DOHH2 (cell line): ENCODE measurements at regions not wholly inside any gene's neighbourhood (a gene's known extent, or its start where the extent isn't known, plus 50 kb on each side); places are given as distances from the start of the nearest gene placed in this dataset.
"Not testable (repeated sequence)": the region's sequence is repeated elsewhere in the genome, so short reads cannot be mapped to it uniquely, and the experiment has no call there.

Experiments used
- H3F3A ChIP-seq: fragments of 200-600 bp; sonication (generic), shearing (Covaris generic); 2 replicates; pipeline ENCODE4 v1.6.0; 2016; ENCODE audit warnings: antibody characterized with exemption, mild to moderate bottlenecking; ENCODE audit not compliant: control insufficient read depth, insufficient read depth
- H3K27ac ChIP-seq: fragments of 200-600 bp; sonication (generic); 2 replicates; pipeline ENCODE4 v1.5.1; 2014; ENCODE audit warnings: low read depth, mild to moderate bottlenecking, low read length, moderate library complexity
- H3K27me3 ChIP-seq: fragments of 200-600 bp; sonication (generic); 2 replicates; pipeline ENCODE4 v1.6.1; 2014; ENCODE audit warnings: mild to moderate bottlenecking, low read length, mixed read lengths; ENCODE audit not compliant: control insufficient read depth
- H3K36me3 ChIP-seq: fragments of 200-600 bp; sonication (generic); 2 replicates; pipeline ENCODE4 v1.6.1; 2014; ENCODE audit warnings: mild to moderate bottlenecking, low read length, moderate library complexity, mixed read lengths; ENCODE audit not compliant: control insufficient read depth
- H3K4me1 ChIP-seq: fragments of 200-600 bp; sonication (generic); 2 replicates; pipeline ENCODE4 v1.6.1; 2014; ENCODE audit warnings: mild to moderate bottlenecking, low read length, mixed read lengths; ENCODE audit not compliant: control insufficient read depth
- H3K4me2 ChIP-seq: fragments of 200-600 bp; sonication (generic); 2 replicates; pipeline ENCODE4 v1.6.0; 2014; ENCODE audit warnings: mild to moderate bottlenecking, low read length, moderate library complexity
- H3K4me3 ChIP-seq: fragments of 200-600 bp; sonication (generic); 2 replicates; pipeline ENCODE4 v1.5.1; 2014; ENCODE audit warnings: mild to moderate bottlenecking, low read length, mixed read lengths
- H3K79me2 ChIP-seq: fragments of 200-600 bp; sonication (generic); 2 replicates; pipeline ENCODE4 v1.6.1; 2014; ENCODE audit warnings: mild to moderate bottlenecking, low read length, mixed read lengths; ENCODE audit not compliant: control insufficient read depth
- H3K9me2 ChIP-seq: fragments of 200-600 bp; sonication (generic); replicated peaks from 2 replicates; pipeline ENCODE4 v1.6.1; 2014; ENCODE audit warnings: mild to moderate bottlenecking, low read length, mixed read lengths; ENCODE audit not compliant: control insufficient read depth
- H3K9me3 ChIP-seq: fragments of 200-600 bp; sonication (generic); 2 replicates; pipeline ENCODE4 v1.6.1; 2014; ENCODE audit warnings: antibody characterized with exemption, low read length, mixed read lengths; ENCODE audit not compliant: control insufficient read depth, insufficient read depth
- H4K20me1 ChIP-seq: fragments of 200-600 bp; sonication (generic); 2 replicates; pipeline ENCODE4 v1.6.0; 2014; ENCODE audit warnings: low read depth, mild to moderate bottlenecking, antibody characterized with exemption, low read length, moderate library complexity; ENCODE audit not compliant: control insufficient read depth, insufficient read depth
- EZH2phosphoT487 ChIP-seq: fragments of 200-600 bp; sonication (generic); IDR thresholded peaks from 2 replicates; pipeline ENCODE4 v1.6.1; 2017; ENCODE audit warnings: borderline replicate concordance, mild to moderate bottlenecking, antibody characterized with exemption, low read length, moderate library complexity, mixed read lengths
- TF ChIP-seq, protein P1 (sequence below): fragments of 200-600 bp; sonication (generic); IDR thresholded peaks from one replicate; pipeline ENCODE4 v1.5.1; 2014; ENCODE audit warnings: antibody characterized with exemption, mild to moderate bottlenecking, low read depth, low read length; ENCODE audit not compliant: poor library complexity, severe bottlenecking

DNA sequence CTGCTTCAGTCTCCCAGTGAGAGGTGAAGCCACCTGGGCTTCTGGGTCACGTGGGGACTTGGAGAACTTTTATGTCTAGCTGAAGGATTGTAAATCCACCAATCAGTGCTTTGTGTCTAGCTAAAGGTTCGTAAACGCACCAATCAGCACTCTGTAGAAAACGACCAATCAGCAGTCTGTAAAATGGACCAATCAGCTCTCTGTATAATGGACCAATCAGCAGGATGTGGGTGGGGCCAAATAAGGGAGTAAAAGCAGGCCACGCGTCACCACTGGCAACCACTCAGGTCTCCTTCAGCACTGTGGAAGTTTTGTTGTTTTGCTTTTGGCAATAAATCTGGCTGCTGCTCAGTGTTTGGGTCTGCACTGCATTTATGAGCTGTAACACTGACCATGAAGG lies 69.1 kb upstream of the NREP start:
- H3K4me1 ChIP-seq = no peaks in the 10 kb centered on the region

GRCh38 chr5:111820072-111820471 lies 63.1 kb upstream of the NREP start:
- Histone ChIP-seq H3K9me2 (no peaks in the 10 kb centered on the region), H3K4me3 (no peak overlapping the region), H3K27ac (no peak overlapping the region), H3K9me3 (peaks cover 16% of the 10 kb centered on the region), H3K4me2 (no peak overlapping the region), H3K79me2 (no peaks in the 10 kb centered on the region), H3K27me3 (no peaks in the 10 kb centered on the region), H4K20me1 (no peaks in the 10 kb centered on the region), H3K4me1 (no peaks in the 10 kb centered on the region), H3K36me3 (no peaks in the 10 kb centered on the region), H3F3A (no peaks in the 10 kb centered on the region)
- TF ChIP-seq, protein P1, sequence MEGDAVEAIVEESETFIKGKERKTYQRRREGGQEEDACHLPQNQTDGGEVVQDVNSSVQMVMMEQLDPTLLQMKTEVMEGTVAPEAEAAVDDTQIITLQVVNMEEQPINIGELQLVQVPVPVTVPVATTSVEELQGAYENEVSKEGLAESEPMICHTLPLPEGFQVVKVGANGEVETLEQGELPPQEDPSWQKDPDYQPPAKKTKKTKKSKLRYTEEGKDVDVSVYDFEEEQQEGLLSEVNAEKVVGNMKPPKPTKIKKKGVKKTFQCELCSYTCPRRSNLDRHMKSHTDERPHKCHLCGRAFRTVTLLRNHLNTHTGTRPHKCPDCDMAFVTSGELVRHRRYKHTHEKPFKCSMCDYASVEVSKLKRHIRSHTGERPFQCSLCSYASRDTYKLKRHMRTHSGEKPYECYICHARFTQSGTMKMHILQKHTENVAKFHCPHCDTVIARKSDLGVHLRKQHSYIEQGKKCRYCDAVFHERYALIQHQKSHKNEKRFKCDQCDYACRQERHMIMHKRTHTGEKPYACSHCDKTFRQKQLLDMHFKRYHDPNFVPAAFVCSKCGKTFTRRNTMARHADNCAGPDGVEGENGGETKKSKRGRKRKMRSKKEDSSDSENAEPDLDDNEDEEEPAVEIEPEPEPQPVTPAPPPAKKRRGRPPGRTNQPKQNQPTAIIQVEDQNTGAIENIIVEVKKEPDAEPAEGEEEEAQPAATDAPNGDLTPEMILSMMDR = no peak

More for the DNA sequence above, 69.1 kb upstream of the NREP start:
- Histone ChIP-seq H3K27me3 (no peaks in the 10 kb centered on the region), H3K9me3 (peaks cover 5% of the 10 kb centered on the region; the same call in 1 of the 2 replicates), H3K27ac (no peak overlapping the region), H4K20me1 (no peaks in the 10 kb centered on the region), H3K9me2 (no peaks in the 10 kb centered on the region), H3K4me3 (no peak overlapping the region), H3K4me2 (no peak overlapping the region), H3F3A (no peaks in the 10 kb centered on the region), H3K79me2 (no peaks in the 10 kb centered on the region), H3K36me3 (no peaks in the 10 kb centered on the region)
- TF ChIP-seq, protein P1 = no peak
- TF ChIP-seq EZH2phosphoT487 = no peak

- not testable (repeated sequence) for H3K27ac ChIP-seq, H3K9me2 ChIP-seq, H3K36me3 ChIP-seq, H3K4me1 ChIP-seq, H3K79me2 ChIP-seq, H3K27me3 ChIP-seq, H3K4me3 ChIP-seq, H3K4me2 ChIP-seq, H3F3A ChIP-seq, H4K20me1 ChIP-seq
- peaks cover 16% of the 10 kb centered on the region for H3K9me3 ChIP-seq
Measured at GRCh38 chr5:111819028-111819427, 62.0 kb upstream of the NREP start.

DNA sequence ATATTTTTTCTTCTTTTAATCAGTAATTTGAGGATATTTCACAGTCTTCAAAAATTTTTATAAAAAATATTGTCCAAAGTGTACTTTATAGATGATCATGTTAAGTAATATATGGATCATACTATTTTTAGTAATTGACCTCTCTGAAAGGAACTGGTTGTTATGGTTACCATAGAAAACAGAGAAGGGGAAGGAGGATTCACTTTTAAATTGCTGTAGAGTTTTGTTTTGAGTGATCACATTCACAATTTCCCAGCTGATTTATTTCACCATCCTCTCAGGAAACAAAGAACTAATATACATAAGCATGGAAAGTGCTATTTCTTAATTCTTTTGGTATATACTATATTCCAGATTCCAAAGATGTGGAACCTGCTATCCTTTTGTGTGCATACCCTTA lies 56.5 kb upstream of the NREP start:
- peaks cover 16% of the 10 kb centered on the region for H3K4me1 ChIP-seq
- H3K79me2 ChIP-seq = no peaks in the 10 kb centered on the region
- H3K36me3 ChIP-seq = no peaks in the 10 kb centered on the region
- H3K27ac ChIP-seq = peak overlapping the region; percentile 55
- no peaks in the 10 kb centered on the region for H3K27me3 ChIP-seq
- H3K9me2 ChIP-seq = no peaks in the 10 kb centered on the region
- TF ChIP-seq, protein P1 = no peak
- no peak for TF ChIP-seq EZH2phosphoT487
- 0 out of 2 replicates have a peak, but pooled peaks cover 1% of the 10 kb centered on the region for H3K9me3 ChIP-seq
- H3K4me2 ChIP-seq = peak overlapping the region; percentile 43
- no peaks in the 10 kb centered on the region for H3F3A ChIP-seq
- no peaks in the 10 kb centered on the region for H4K20me1 ChIP-seq
- H3K4me3 ChIP-seq = peak overlapping the region; percentile 20
